ENCODE measurements at regions not wholly inside any gene's neighbourhood (a gene's known extent, or its start where the extent isn't known, plus 50 kb on each side); places are given as distances from the start of the nearest gene placed in this dataset.
"Not testable (repeated sequence)": the region's sequence is repeated elsewhere in the genome, so short reads cannot be mapped to it uniquely, and the experiment has no call there.

GRCh38 chr10:81594991-81595390, 280.0 kb upstream of the NRG3 start:
- Histone ChIP-seq H3K9me3 (peaks cover 0 to 13% (median 2%) of the 10 kb centered on the region in 4 donors), H3K36me3 (no peaks in the 10 kb centered on the region), H3K27me3 (no peaks in the 10 kb centered on the region), H3K27ac (no peak overlapping the region), H3K4me3 (no peak overlapping the region), H3K4me1 (no peaks in the 10 kb centered on the region)
- no peak for DNase-seq (ENCODE audit: low spot score in 2 of 2)
- TF ChIP-seq EP300 (IDR thresholded peaks at IDR 0.05) (no peak), POLR2A (IDR thresholded peaks at IDR 0.05) (no peak)
- TF ChIP-seq, protein P1, sequence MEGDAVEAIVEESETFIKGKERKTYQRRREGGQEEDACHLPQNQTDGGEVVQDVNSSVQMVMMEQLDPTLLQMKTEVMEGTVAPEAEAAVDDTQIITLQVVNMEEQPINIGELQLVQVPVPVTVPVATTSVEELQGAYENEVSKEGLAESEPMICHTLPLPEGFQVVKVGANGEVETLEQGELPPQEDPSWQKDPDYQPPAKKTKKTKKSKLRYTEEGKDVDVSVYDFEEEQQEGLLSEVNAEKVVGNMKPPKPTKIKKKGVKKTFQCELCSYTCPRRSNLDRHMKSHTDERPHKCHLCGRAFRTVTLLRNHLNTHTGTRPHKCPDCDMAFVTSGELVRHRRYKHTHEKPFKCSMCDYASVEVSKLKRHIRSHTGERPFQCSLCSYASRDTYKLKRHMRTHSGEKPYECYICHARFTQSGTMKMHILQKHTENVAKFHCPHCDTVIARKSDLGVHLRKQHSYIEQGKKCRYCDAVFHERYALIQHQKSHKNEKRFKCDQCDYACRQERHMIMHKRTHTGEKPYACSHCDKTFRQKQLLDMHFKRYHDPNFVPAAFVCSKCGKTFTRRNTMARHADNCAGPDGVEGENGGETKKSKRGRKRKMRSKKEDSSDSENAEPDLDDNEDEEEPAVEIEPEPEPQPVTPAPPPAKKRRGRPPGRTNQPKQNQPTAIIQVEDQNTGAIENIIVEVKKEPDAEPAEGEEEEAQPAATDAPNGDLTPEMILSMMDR (IDR thresholded peaks at IDR 0.05): no peak
- 81 to 88% methylated on average over 1 of the region's 1 CpG for WGBS, 2 donors

DNA sequence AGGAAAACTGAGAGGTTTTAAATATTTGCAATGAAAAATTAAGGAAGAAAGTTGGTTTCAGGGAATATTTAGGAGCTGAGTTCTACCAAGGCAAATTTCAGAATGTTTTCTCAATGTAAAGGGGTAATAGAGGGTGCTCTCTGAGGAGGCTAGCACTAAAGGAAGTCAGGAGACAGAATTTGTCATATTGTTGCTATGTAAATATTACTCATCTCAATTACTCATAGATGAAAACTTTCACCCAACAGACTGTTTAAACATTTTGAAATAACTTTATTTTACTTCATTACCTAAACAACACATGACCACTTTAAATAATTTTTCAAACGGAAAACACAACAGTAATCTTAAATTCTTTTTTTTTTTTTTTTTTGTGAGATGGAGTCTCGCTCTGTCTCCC, 274.8 kb upstream of the NRG3 start:
- no peaks in the 10 kb centered on the region for H3K27me3 ChIP-seq

GRCh38 chr10:81603106-81603620, 271.8 kb upstream of the NRG3 start:
- Histone ChIP-seq H3K9me3 (no peaks in the 10 kb centered on the region), H3K4me3 (no peak overlapping the region), H3K27ac (no peak overlapping the region), H3K4me1 (no peaks in the 10 kb centered on the region), H3K27me3 (no peaks in the 10 kb centered on the region), H3K36me3 (no peaks in the 10 kb centered on the region)
- WGBS, 2 donors: 72 to 81% methylated on average over 4 of the region's 4 CpGs
- TF ChIP-seq, protein P1 (IDR thresholded peaks at IDR 0.05): no peak
- no peak for TF ChIP-seq POLR2A (IDR thresholded peaks at IDR 0.05)
- no peak for TF ChIP-seq EP300 (IDR thresholded peaks at IDR 0.05)
- no peak for DNase-seq (ENCODE audit: low spot score in 2 of 2)

More for the DNA sequence above, 274.8 kb upstream of the NRG3 start:
- DNase-seq (ENCODE audit: low spot score in 2 of 2): no peak
- WGBS, 2 donors: 86 to 88% methylated on average over 2 of the region's 2 CpGs
- no peaks in the 10 kb centered on the region for H3K4me1 ChIP-seq
- TF ChIP-seq, protein P1 (IDR thresholded peaks at IDR 0.05): no peak
- TF ChIP-seq EP300 (IDR thresholded peaks at IDR 0.05) (no peak), POLR2A (IDR thresholded peaks at IDR 0.05) (no peak)
- no peaks in the 10 kb centered on the region for H3K9me3 ChIP-seq
- no peak overlapping the region for H3K27ac ChIP-seq
- no peak overlapping the region for H3K4me3 ChIP-seq
- H3K36me3 ChIP-seq: no peaks in the 10 kb centered on the region

GRCh38 chr10:81644485-81644884, 230.5 kb upstream of the NRG3 start:
- not testable (repeated sequence) for DNase-seq (ENCODE audit: low spot score in 2 of 2); H3K4me1 ChIP-seq; H3K4me3 ChIP-seq; H3K27me3 ChIP-seq; H3K27ac ChIP-seq; H3K36me3 ChIP-seq
- 86 to 95% methylated on average over 6 of the region's 7 CpGs for WGBS, 2 donors
- H3K9me3 ChIP-seq: peaks cover 0 to 19% (median 0%) of the 10 kb centered on the region in 4 donors

- Histone ChIP-seq H3K27ac (no peak overlapping the region), H3K4me3 (no peak overlapping the region), H3K36me3 (no peaks in the 10 kb centered on the region), H3K9me3 (peaks cover 0 to 35% (median 4%) of the 10 kb centered on the region in 4 donors), H3K27me3 (no peaks in the 10 kb centered on the region), H3K4me1 (no peaks in the 10 kb centered on the region)
- no peak for DNase-seq (ENCODE audit: low spot score in 2 of 2)
- 80 to 86% methylated on average over 4 of the region's 4 CpGs for WGBS, 2 donors
- no peak for TF ChIP-seq EP300 (IDR thresholded peaks at IDR 0.05)
- TF ChIP-seq, protein P1 (IDR thresholded peaks at IDR 0.05): no peak
- no peak for TF ChIP-seq POLR2A (IDR thresholded peaks at IDR 0.05)
Measured at GRCh38 chr10:81655986-81656385, 219.0 kb upstream of the NRG3 start.

GRCh38 chr10:81662837-81663236, 212.2 kb upstream of the NRG3 start:
- WGBS, 2 donors: 72 to 81% methylated on average over 2 of the region's 2 CpGs
- DNase-seq (ENCODE audit: low spot score in 2 of 2): no peak

GRCh38 chr10:81664800-81665199, 210.2 kb upstream of the NRG3 start:
- not testable (repeated sequence) for H3K27me3 ChIP-seq; H3K36me3 ChIP-seq; H3K9me3 ChIP-seq; DNase-seq (ENCODE audit: low spot score in 2 of 2); H3K27ac ChIP-seq; H3K4me3 ChIP-seq; H3K4me1 ChIP-seq
- 65 to 93% methylated on average over 1 of the region's 1 CpG for WGBS, 2 donors

More at GRCh38 chr10:81662837-81663236, 212.2 kb upstream of the NRG3 start:
- no peaks in the 10 kb centered on the region for H3K27me3 ChIP-seq
- H3K4me3 ChIP-seq: no peak overlapping the region
- no peaks in the 10 kb centered on the region for H3K36me3 ChIP-seq
- no peak overlapping the region for H3K27ac ChIP-seq
- H3K4me1 ChIP-seq: no peaks in the 10 kb centered on the region
- no peak for TF ChIP-seq EP300 (IDR thresholded peaks at IDR 0.05)
- TF ChIP-seq, protein P1 (IDR thresholded peaks at IDR 0.05): no peak
- no peak for TF ChIP-seq POLR2A (IDR thresholded peaks at IDR 0.05)
- H3K9me3 ChIP-seq: no peaks in the 10 kb centered on the region

Data from tibial nerve (tissue), 4 donors.